Suppressor macrophage treated with lipopolysaccharide for 4 hours (primary cell): ENCODE measurements at regions not wholly inside any gene's neighbourhood (a gene's known extent, or its start where the extent isn't known, plus 50 kb on each side); places are given as distances from the start of the nearest gene placed in this dataset.
A peak's percentile ranks its signal among the peaks of the same experiment; 100 is the strongest.

ENCODE experiments used
- DNase-seq: peaks from one replicate; pipeline ENCODE4 v3.0.0-alpha.2; 2020

GRCh38 chr13:30026909-30027308 is 176.5 kb upstream of the UBL3 start:
- DNase-seq, result no peak

GRCh38 chr13:30026093-30026492 is 175.7 kb upstream of the UBL3 start:
- no peak for DNase-seq

- no peak for DNase-seq
Observed at GRCh38 chr13:30025351-30025750, 174.9 kb upstream of the UBL3 start.

DNA sequence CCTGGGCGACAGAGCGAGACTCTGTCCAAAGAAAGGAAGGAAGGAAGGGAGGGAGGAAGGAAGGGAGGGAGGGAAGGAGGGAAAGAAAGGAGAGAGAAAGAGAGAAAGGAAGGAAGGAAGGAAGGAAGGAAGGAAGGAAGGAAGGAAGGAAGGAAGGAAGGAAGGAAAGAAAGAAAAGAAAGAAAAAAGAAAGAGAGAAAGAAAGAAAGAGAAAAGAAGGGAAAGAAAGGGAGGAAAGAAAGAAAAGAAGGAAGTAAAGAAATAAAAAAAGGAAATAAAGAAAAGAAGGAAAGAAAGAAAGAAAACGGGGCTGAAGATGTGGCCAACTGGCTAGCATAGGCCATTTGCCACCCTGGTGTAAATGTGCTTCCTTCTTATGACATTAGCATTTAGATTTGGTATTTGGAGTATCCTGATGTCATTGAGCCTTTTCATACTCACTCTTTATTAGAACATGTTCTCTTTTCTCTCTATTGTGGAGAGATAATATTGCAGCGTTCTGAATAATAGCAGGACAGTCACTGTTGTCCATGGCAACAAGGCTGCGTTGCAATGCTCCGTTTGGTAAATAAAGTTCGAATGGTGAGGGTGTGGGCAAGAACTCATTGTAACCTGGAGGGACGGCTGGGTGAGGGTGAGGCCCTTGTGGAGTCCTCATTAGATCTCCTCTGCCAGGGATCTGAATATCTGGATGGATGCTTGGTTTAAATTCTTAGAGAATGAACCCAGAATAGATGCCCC is 173.9 kb upstream of the UBL3 start:
- DNase-seq, result no peak

DNA sequence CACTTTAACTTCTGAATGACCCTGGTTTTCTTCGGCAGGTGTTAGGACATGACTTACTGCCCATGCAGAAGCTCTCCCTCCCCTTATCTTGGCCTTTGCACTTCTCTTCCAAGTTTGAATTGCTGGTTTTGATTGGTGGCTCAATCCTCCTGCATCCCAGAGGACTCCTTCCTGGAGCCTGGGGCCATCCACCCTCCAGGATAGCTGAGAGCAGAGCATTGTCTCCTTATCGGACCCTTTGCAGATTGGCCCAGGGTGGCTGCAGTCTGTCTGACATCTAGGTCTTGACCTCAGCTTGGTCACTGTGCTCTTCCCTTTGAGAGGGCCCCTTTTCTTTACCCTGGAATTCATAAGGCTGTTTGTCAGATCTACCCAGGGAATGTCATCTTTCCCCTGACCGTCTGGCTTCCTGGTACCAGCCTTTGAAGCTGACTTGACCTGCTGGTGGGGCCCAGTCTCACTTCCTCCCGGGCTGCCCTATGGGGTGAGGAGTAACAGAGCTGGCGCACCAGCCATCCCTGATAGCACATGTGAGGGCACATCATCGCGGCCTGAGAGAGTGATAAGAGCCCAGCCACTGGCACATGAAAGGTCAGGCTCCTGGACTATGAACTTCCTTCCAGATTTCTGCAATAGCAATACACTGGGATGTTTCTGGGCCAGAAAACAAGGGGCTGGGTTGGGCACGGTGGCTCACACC is 172.9 kb upstream of the UBL3 start:
- DNase-seq, result no peak

DNA sequence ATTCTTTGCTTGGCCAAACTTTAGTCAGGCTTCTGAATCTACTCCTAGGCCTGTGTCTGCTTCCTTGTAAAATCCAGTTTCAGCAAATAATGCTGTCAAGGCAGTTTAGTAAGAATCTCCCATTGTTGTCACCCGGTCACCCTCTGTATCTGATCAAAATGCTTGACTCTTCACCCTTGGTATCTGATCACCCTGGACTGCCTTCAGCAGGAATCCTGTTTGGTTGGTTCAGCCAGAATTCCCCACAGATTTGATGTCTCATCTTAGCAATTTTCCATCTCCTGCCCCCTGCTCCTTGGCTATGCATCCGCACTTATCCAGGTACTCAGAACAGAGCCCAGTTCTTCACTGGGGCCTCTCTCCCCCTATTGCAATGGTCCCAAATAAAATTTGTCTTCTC is 172.4 kb upstream of the UBL3 start:
- no peak for DNase-seq

GRCh38 chr13:30022256-30022655 is 171.8 kb upstream of the UBL3 start:
- DNase-seq, result no peak

DNA sequence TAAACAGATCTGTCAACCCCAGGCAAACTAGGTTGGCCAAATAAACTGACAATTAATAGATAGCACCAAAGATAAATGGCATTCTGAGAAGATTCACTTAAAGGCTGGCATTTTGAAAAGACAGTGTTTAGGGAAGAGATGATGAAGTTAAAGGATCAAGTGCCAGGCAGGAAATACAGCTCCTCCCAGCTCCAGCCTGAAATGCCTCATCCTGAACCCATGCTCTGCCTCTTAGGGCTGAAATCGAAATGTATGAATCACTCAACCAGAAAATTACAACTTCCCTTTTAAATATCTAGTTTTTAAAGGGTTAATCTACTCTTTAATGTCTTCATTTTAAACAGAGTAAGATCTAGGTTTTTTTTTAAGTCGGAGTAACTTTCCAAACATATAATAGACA is 171.2 kb upstream of the UBL3 start:
- no peak for DNase-seq

GRCh38 chr13:30020726-30021312 is 170.4 kb upstream of the UBL3 start:
- no peak for DNase-seq

- DNase-seq, result no peak
Observed at GRCh38 chr13:30019648-30020626, 169.5 kb upstream of the UBL3 start.

DNA sequence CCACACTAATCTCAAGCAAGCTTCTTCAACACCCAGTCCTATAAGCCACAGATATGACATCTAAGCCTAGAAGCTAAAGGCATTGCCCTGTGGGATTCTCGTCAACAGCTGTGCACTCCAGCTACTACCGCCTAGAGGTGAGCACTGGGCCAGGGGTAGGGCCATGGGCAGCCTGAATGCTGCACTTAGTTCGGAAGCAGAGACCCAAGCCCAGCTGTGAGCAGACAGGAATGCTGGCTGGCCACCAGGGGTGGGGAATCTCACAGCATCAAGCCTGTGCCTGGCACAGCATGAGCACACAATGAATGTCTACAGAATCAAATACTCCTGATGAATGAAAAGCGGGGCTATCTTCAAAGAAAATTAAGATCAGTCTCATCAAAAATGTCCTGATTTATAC is 167.5 kb upstream of the UBL3 start:
- no peak for DNase-seq

DNA sequence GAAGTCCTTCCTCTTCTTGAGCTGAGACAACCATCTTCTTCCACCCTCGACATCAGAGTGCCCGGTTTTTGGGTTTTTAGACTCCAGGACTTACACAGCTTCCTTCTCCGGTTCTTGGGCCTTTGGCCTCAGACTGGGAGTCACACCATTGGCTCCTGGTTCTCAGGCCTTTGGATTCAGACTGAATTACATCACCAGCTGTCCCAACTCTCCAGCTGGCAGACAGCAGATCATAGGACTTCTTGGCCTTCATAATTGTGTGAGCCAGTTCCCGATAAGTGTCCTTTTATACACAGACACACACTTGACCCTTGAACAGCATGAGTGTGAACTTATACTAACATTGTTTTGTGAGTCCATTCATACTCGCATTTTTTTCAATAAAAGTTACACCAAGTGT is 166.0 kb upstream of the UBL3 start:
- DNase-seq, result no peak

GRCh38 chr13:30009411-30009810 is 159.0 kb upstream of the UBL3 start:
- DNase-seq, result no peak

GRCh38 chr13:30006246-30006645 is 155.8 kb upstream of the UBL3 start:
- no peak for DNase-seq

DNA sequence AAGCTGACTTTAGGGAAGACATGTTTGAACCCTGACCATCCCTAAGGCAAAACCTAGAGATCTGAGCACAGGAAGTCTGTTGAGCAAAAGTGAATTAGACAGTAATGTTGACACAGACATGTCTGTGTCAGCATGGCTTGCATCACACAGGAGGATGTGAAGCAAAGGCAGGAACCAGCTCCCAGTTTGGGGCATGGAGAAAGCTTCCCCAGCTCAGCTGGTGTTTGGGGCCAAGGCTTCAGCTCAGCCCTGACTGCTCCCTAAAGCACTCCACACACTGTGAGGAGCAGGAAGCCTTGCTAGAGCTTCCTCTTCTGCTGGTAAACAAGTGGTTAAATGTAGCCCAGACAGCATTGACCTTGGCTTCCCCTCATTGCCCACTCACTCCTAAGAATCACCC is 153.8 kb upstream of the UBL3 start:
- peak; percentile 20 for DNase-seq

DNA sequence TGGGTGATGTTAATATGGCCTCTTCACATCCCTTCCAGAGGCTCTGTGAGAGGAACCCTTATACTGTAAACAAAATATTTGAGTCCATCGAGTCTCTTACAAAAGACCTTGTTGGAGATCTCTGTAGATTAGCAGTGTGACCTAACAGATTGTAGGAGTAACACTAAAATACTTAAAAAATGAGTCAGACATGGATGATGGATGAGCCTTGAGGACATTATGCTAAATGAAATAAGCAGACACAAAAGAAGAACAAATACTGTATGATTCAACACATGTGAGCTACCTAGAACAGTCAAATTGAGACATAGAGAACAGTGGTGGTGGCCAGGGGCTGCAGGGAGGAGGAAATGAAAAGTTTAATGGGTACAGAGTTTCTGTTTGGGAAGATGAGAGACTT is 152.2 kb upstream of the UBL3 start:
- peak; percentile 41 for DNase-seq

DNA sequence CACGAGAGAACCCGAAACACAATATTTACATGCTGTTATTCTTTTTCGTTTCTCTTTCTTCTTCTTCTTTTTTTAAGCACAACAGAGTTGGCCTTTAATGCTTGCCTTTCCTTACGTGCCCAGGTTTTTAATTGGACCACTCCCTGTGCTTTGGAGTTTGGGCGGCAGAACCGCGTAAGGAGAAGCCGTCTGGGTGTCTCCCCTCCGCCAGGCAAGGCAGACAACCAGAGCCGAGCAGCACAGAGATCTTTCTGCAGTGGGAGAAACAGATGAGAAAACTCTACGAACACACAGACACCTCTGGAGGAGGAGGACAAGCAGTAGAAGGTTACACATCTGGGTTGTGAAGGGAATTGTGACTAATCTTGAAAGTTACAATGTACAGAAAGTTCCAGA is 150.0 kb upstream of the UBL3 start:
- DNase-seq, result no peak

- no peak for DNase-seq
Observed at GRCh38 chr13:29999492-30000369, 149.3 kb upstream of the UBL3 start.

- DNase-seq, result no peak
Observed at GRCh38 chr13:29996316-29996715, 145.9 kb upstream of the UBL3 start.

DNA sequence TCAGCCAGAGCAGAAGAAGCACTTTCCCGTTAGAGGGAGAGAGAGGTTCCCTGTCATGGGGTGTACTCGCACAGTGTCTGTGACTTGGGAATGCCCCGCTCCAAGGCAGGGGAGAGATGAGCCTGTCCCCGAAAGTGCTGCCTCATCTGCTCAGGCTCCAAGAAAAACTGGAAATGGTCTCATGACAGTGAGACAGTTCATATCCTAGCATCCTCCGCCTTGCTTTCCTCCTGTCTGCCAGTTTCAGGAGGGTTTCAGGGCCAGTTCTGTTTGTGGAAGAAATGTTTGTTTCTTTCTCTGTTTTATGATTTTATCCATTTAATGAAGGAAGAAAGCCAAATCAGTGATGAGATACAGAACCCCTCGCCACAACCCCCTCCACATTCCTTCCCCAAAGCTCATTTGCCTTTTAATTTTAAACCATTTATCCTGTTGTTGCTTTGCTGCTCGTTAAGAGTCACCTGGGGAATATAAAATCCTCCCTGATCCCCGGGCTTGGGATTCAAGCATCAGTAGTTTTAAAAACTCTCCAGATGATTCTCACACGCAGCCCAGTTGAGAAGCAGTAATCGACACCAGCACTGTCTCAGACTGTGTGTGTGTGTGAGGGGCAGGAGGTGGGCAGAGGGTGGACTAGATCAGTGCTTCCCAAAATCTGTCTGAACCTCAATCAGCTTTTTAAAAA is 144.6 kb upstream of the UBL3 start:
- no peak for DNase-seq

DNA sequence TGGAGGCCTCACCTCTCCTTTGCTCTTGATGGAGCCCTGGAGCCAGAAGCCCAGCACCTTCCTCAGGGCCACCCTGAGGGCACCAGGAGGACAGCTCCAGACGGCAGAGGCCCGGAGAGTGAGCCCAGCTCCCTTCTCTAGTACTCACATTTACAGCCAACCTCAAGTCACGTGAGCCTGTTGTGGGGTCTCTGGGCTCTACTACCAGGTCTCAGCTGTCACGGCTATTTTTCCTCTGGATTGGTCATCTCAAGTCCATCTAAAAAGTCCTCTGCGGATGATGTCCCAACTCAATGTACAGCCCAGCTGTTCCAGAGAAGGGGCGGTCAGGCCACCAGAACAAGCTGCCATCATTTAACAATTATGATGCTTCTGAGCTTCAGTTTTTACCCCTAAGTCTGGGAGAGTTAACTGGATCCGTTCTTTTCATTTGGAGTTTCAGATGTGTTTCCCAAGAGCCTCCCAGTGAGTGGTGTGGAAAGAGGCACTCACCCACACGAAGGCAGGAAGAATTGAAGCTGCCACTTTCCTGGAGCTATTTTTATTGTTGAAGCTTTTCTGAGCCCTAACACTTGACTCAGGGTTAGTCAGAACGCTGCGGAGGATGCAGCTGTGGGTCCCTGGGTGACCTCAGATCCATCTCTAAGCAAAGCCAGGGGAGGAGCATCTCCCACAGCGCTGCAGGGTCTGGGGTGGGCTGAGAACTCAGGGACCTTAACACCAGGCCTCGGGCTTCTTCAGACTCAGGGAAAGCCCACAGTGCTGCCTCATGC is 143.5 kb upstream of the UBL3 start:
- DNase-seq, result no peak
